Activated CD8-positive, alpha-beta memory T cell treated with anti-CD3 and anti-CD28 coated beads for 48 hours (primary cell): ENCODE measurements at regions not wholly inside any gene's neighbourhood (a gene's known extent, or its start where the extent isn't known, plus 50 kb on each side); places are given as distances from the start of the nearest gene placed in this dataset.
"Not testable (repeated sequence)": the region's sequence is repeated elsewhere in the genome, so short reads cannot be mapped to it uniquely, and the experiment has no call there.

ENCODE experiments used
- DNase-seq, 3 experiments: peaks; one replicate each; pipeline ENCODE4 v3.0.0-alpha.2; 2020; ENCODE audit warnings: low read depth in 2 of 3, low spot score in 2 of 3

GRCh38 chr6:121548131-121548530 lies 112.7 kb downstream of the GJA1 start:
- DNase-seq = no peak

DNA sequence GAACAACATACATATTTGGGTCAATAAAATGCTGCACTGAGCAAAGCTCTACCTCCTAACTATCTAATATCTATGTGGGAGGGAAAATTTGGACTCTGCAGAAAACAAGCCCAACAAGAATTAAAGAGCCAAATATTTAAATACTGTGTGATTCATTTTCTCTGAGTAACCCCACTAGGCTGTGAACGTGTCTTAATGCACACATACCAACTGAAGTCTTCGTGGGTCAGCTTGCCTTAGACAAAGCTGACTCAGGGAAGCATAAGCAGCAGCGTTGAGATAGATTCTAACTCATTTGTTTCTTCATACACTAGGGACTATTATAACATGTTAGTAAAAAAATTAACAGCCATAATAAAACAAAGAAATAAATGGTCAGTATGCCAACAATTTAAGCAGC lies 114.3 kb downstream of the GJA1 start:
- no peak for DNase-seq

- DNase-seq = no peak
Observed at GRCh38 chr6:121550491-121551010, 115.1 kb downstream of the GJA1 start.

DNA sequence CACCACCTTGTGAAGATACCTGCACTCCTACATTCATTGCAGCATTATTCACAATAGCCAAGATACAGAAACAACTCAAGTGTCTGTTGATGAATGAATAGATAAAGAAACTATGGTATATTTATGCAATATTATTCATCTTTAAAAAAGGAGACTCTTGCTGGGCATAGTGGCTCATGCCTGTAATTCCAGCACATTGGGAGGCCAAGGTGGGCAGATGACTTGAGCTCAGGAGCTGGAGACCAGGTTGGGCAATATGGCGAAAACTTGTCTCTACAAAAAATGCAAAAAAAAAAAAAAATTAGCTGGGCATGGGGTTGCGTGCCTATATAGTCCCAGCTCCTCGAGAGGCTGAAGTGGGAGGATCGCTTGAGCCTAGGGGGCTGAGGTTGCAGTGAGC lies 119.8 kb downstream of the GJA1 start:
- DNase-seq = no peak

- not testable (repeated sequence) for DNase-seq
Observed at GRCh38 chr6:121556149-121556548, 120.7 kb downstream of the GJA1 start.

- no peak for DNase-seq
Observed at GRCh38 chr6:121557146-121557940, 121.9 kb downstream of the GJA1 start.

GRCh38 chr6:121559611-121560269 lies 124.3 kb downstream of the GJA1 start:
- DNase-seq = no peak

- DNase-seq = no peak
Observed at GRCh38 chr6:121560476-121560875, 125.0 kb downstream of the GJA1 start.

DNA sequence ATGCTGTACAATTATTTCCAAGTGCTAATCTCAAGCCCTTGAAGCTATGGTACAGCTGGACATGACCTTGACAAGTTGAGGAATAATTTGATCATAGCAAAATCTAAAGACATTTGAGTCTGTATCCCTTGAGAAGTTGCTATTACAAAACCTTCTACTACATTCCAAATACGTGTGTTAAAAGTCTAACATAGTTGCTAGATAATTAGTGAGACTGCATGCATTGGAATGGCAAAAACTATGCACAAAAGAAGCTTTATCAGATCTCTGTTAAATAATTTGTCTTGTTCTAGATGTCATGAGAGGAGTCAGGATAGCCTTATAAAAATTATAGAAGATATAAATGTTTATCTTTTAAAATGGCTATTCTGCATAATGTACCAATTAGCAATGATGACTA lies 127.8 kb downstream of the GJA1 start:
- DNase-seq = no peak

GRCh38 chr6:121564529-121564928 lies 129.1 kb downstream of the GJA1 start:
- not testable (repeated sequence) for DNase-seq

DNA sequence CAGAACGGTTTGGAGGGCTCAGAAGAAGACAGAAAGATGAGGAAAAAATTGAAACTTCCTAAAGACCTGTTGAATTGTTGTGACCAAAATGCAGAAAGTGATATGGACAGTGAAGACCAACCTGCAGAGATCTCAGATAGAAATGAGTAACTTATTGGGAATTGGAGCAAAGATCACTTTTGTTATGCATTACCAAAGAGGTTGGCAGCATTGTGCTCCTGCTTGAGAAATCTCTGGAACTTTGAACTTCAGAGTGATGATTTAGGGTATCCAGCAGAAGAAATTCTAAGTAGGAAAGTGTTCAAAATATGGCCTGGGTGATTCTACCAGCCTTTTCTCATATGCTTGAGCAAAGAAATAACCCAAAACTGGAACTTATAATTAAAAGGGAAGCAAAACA lies 136.0 kb downstream of the GJA1 start:
- DNase-seq = no peak

DNA sequence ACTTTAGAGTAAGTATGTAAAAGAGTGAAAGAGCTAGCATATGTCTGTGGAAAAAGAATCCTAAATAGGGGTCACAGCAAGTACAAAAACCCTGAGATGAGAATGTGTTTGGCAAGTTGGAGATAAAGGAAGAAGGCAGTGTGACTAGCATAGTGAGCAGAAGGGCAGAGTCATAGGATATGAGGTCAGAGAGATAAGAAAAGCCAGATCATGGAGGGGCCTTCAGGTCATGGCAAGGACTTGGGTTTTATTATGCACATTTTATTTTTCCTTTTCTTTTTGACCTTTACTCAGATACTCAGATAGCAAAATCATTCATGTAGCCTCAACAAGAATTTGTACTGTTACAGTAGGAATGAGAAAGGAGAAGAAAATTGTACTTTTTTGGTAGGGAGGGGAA lies 138.0 kb downstream of the GJA1 start:
- no peak for DNase-seq

DNA sequence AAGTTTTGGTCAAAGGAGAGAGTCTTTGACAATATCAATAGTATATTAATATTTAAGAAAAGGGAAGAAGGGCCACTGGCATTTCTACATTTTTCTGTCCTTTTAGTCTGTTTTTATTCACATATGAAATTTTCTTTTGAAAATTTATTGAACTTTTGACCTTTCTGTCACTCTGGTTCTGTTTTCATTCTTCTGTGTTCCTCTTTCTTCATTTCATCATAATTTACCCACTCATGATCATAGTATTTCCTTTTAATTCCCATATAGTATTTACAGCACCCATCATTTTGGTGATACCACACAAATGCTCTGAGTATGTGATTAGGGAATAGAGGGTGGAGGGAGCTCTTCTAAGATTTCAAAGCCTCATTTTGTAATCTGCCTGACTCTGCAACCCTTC lies 142.8 kb downstream of the GJA1 start:
- no peak for DNase-seq

GRCh38 chr6:121579478-121579877 lies 144.0 kb downstream of the GJA1 start:
- no peak for DNase-seq

GRCh38 chr6:121581327-121581726 lies 145.9 kb downstream of the GJA1 start:
- no peak for DNase-seq

DNA sequence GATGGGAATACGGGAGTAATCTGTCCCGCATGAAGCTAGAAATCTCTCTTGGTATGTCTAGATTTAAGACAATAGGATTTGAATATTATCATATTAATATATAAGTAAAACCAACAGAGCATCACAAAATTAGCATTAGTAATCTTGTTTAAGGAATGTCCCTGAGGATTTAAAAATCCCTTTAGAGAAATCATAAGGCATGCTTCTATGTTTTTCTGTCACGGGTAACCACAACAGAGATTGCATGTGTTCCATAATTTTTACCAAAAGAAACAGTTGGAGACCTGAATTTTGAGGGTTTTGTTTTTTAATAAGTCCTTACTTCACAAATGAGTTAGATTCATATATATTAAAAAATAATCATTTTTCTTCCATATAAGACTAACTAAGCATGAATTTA lies 146.8 kb downstream of the GJA1 start:
- DNase-seq = no peak

GRCh38 chr6:121584586-121585369 lies 149.3 kb downstream of the GJA1 start:
- DNase-seq = no peak

GRCh38 chr6:121590438-121590837 lies 155.0 kb downstream of the GJA1 start:
- no peak for DNase-seq

DNA sequence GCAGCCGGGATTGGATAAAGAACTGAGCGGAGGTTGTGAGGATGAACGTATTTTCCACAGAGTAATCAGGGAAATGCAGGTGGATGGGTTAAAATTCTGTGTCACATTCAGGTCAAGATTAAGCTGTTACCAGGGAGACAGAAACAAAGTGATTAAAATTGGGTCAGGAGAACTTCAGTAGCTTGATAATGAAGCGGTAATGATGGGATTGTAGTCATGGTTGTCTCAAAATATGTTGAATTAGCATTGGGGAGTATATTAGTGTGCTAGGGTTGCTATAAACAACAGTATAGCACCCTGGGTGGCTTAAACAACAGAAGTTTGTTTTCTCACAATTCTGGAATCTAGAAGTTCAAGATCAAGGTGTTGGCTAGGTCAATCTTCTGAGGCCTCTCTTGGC lies 155.5 kb downstream of the GJA1 start:
- DNase-seq = no peak

DNA sequence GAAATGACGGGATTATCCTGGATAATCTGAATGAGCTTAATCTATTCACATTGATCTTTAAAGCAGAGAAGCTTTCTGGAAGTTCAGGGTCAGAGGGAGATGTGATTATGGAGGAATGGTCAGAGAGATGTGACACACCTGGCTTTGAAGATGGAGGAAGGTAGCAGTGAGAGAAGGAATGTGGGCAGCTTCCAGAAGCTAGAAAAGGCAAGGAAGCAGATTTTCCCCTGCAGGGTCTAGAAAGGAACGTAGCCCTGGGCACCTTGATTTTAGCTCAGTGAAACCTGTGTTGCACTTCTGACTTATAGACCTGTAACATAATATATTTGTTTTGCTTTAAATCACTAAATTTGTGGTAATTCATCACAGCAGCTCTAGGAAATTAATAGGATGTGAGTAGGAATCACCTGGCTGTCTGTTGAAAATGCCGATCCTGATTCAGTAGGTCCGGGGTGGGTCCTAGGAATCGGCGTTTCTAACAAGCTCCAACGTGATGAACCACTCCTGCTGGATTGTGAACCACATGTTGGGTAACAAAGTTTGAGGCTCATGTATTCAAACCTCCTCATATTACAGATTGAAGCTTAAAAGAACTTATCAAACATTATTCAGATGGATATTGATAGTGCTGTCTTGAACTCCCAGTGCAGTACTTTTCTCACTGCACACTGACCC lies 157.0 kb downstream of the GJA1 start:
- no peak for DNase-seq

- DNase-seq = no peak
Observed at GRCh38 chr6:121593011-121593641, 157.7 kb downstream of the GJA1 start.
